ENCODE measurements at regions not wholly inside any gene's neighbourhood (a gene's known extent, or its start where the extent isn't known, plus 50 kb on each side); places are given as distances from the start of the nearest gene placed in this dataset.
"Not testable (repeated sequence)": the region's sequence is repeated elsewhere in the genome, so short reads cannot be mapped to it uniquely, and the experiment has no call there.

DNA sequence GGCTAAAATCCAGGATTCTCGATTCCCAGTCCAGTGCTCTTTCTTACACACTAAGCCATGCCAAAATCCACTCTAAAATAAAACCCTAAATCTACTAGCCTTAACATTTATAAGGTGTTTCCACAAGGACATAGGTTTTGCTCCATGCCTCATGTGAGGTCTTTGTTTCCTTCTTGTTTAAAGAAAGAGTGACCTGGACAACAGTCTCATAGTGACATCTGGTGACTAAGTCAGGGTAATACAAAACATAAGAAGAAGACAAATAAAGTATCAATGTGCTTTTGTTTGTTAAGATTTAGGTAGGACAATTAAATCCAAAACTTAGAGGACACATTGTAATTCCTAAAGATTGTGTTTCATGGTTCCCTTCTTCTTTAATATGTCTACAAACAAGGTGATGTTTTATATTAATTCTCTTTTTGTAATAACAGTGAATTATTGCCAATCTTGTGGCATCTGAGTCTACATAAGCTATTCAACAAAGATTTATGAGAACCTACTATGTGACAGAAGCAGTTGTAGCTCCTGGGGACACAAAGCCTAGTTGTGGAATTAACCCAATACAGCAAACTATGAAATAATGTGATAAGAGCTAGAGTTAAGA is 93.0 kb upstream of the TRIM77 start:
- H3K27me3 ChIP-seq; H3K9me3 ChIP-seq; H3K36me3 ChIP-seq; DNase-seq; intact Hi-C loops (cut with DNase I); H3K4me3 ChIP-seq; H3K4me1 ChIP-seq; H3K27ac ChIP-seq: not testable (repeated sequence)
- 31 to 44% methylated on average over 1 of the region's 1 CpG for WGBS, 2 donors
- TF ChIP-seq CTCF (IDR thresholded peaks at IDR 0.05), result peak in 5 of 6 experiments; percentile 20 to 44 (median 34)

DNA sequence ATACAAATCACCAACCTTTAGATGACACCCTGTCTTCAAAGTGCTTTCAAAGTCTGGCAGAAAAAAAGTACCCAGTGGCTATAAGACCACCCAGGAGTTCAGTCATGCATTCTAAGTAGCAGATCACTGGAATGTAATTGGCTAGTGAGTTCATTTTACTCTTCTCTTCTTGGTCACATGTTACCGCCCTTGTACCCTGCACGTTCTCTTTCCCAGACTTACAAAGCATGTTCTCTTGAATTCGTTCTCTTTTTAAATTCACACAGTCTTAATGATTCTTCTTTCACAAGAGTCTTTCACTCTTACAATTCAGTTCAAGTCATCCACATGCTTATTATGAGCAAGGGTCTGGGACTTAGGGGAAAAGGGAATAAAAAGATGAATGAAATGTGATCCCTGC is 89.4 kb upstream of the TRIM77 start:
- H3K36me3 ChIP-seq; H3K4me1 ChIP-seq; H3K27me3 ChIP-seq; H3K4me3 ChIP-seq; intact Hi-C loops (cut with DNase I); H3K27ac ChIP-seq; H3K9me3 ChIP-seq; DNase-seq: not testable (repeated sequence)
- WGBS, 2 donors, result 71 to 86% methylated on average over 3 of the region's 3 CpGs

GRCh38 chr11:89625171-89625570 is 84.9 kb upstream of the TRIM77 start:
- Histone ChIP-seq H3K4me3 (no peak overlapping the region), H3K36me3 (no peaks in the 10 kb centered on the region), H3K27me3 (no peaks in the 10 kb centered on the region), H3K27ac (no peak overlapping the region), H3K9me3 (no peaks in the 10 kb centered on the region), H3K4me1 (no peaks in the 10 kb centered on the region)
- TF ChIP-seq CTCF (IDR thresholded peaks at IDR 0.05) (no peak), POLR2A (IDR thresholded peaks at IDR 0.05) (no peak)
- no peak for DNase-seq
- WGBS, 2 donors, result 80 to 85% methylated on average over 6 of the region's 6 CpGs
- intact Hi-C loops (cut with DNase I), result no loop called here

DNA sequence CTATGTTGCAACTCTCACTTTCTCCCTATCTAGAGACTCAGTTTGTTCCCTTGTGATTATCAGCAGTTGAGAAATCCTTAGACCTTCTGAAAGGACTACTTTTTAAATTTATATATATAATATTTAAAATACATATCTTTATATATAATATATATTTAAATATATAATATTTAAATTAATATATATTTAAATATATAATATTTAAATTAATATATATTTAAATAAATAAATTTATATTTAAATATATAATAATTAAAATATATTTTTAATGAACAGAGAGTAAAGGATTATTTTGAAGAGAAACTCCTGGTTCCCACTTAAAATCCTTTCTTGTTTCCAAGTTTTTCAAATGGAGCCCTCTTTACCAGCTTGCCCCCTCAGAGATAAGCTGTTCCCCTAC is 83.7 kb upstream of the TRIM77 start:
- intact Hi-C loops (cut with DNase I), result no loop called here
- TF ChIP-seq CTCF (IDR thresholded peaks at IDR 0.05) (no peak), POLR2A (IDR thresholded peaks at IDR 0.05) (no peak)

DNA sequence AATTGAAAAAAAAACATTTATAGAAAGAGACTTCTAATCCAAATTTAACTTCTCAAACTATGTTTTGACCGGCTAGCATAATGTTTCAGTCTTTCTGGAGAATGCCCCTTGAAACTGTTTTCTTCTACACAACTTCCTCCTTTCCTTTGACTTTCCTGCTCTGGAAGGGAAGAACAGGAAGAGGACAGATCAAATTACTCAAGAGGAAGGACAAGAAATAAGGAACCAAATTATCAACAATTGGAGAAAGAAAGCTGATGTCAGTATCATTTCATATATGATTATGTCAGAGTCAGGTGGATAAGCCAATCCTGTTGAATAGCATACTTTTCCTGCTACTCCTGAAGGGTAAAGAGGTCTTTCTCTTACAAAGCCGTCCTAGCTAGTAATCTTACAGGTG is 83.2 kb upstream of the TRIM77 start:
- H3K27me3 ChIP-seq; H3K4me1 ChIP-seq; intact Hi-C loops (cut with DNase I); H3K27ac ChIP-seq; H3K36me3 ChIP-seq; H3K9me3 ChIP-seq; DNase-seq; H3K4me3 ChIP-seq: not testable (repeated sequence)
- WGBS, 2 donors, result 62 to 70% methylated on average over 2 of the region's 2 CpGs

More for the DNA sequence above, 83.7 kb upstream of the TRIM77 start:
- H3K36me3 ChIP-seq, result no peaks in the 10 kb centered on the region
- no peak for DNase-seq
- no peaks in the 10 kb centered on the region for H3K9me3 ChIP-seq
- no peak overlapping the region for H3K4me3 ChIP-seq
- no peaks in the 10 kb centered on the region for H3K27me3 ChIP-seq
- H3K27ac ChIP-seq, result no peak overlapping the region
- no peaks in the 10 kb centered on the region for H3K4me1 ChIP-seq

DNA sequence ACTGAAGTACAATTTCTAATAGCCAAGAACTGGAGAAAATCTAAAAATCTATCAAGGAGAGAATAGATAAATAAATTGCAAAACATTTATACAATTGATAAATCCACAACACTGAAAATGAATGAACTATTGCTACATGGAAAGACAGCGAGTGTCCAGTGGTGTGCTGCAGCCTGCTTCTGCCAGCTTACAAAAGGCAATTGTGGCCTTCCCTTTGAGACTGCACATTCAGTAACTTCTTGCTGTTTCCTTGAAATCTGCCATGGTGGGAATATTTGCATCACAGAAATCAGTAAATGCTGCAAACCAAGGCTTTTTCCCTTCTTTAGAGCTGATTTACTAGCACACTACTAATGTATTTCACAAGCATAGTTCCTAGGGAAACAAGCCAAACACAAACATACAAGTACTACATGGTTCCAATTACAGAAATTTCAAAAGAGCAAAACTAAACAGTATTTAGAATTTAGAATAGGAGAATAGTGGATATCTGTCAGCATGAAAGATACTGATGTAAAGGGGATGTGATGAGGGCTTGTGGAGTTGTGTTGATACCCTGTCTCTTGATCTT is 76.9 kb upstream of the TRIM77 start:
- 71 to 78% methylated on average over 1 of the region's 1 CpG for WGBS, 2 donors

DNA sequence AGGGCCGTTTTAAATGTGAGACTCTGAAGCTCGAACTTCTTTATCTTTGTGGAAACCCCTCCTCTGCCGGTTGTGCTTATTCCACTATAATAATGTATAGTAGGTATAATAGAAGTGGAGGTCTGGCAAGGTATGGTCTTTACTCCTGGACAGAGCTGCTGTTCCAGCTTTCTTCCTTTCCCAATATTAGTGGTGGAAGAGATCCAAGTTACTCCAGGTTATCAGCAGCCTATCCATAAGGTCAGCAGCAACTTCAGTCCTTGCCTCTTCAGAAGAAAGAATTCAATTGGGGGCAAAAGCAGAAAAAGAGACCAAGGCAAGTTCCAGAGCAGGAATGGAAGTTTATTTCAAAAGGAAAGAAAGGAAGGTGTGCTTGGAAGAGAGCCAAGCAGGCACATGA is 69.3 kb upstream of the TRIM77 start:
- H3K9me3 ChIP-seq; intact Hi-C loops (cut with DNase I); H3K4me3 ChIP-seq; H3K4me1 ChIP-seq; H3K27me3 ChIP-seq; H3K36me3 ChIP-seq; H3K27ac ChIP-seq; DNase-seq: not testable (repeated sequence)
- 69 to 73% methylated on average over 3 of the region's 3 CpGs for WGBS, 2 donors

More for the DNA sequence above, 76.9 kb upstream of the TRIM77 start:
- intact Hi-C loops (cut with DNase I), result no loop called here
- Histone ChIP-seq H3K4me1 (no peaks in the 10 kb centered on the region), H3K36me3 (no peaks in the 10 kb centered on the region), H3K4me3 (no peak overlapping the region), H3K9me3 (no peaks in the 10 kb centered on the region), H3K27me3 (no peaks in the 10 kb centered on the region), H3K27ac (no peak overlapping the region)
- no peak for DNase-seq
- TF ChIP-seq CTCF (IDR thresholded peaks at IDR 0.05), result no peak
- TF ChIP-seq POLR2A (IDR thresholded peaks at IDR 0.05), result no peak

GRCh38 chr11:89648232-89648631 is 61.9 kb upstream of the TRIM77 start:
- H3K36me3 ChIP-seq; H3K4me3 ChIP-seq; H3K9me3 ChIP-seq; intact Hi-C loops (cut with DNase I); H3K27ac ChIP-seq; H3K27me3 ChIP-seq; H3K4me1 ChIP-seq; DNase-seq: not testable (repeated sequence)
- WGBS, 2 donors, result 52 to 64% methylated on average over 1 of the region's 1 CpG

GRCh38 chr11:89648996-89649395 is 61.1 kb upstream of the TRIM77 start:
- H3K27me3 ChIP-seq; H3K4me1 ChIP-seq; H3K36me3 ChIP-seq; H3K27ac ChIP-seq; intact Hi-C loops (cut with DNase I); H3K4me3 ChIP-seq; DNase-seq; H3K9me3 ChIP-seq: not testable (repeated sequence)
- WGBS, 2 donors, result 89 to 90% methylated on average over 5 of the region's 5 CpGs
